NCI-H82 treated with DMSO at 0.1 percent for 48 hours (cell line): ENCODE measurements at regions not wholly inside any gene's neighbourhood (a gene's known extent, or its start where the extent isn't known, plus 50 kb on each side); places are given as distances from the start of the nearest gene placed in this dataset.
"Not testable (repeated sequence)": the region's sequence is repeated elsewhere in the genome, so short reads cannot be mapped to it uniquely, and the experiment has no call there.

ENCODE experiments used
- DNase-seq: peaks from one replicate; lab custom pipeline; 2025; ENCODE audit not compliant: unreplicated experiment; lab: John Stamatoyannopoulos, UW

- not testable (repeated sequence) for DNase-seq
These were observed 134.3 kb downstream of the CCDC71L start for GRCh38 chr7:106526617-106527016.

- no peak for DNase-seq
These were observed 136.3 kb downstream of the CCDC71L start for GRCh38 chr7:106524690-106525059.

GRCh38 chr7:106523482-106523881 lies 137.5 kb downstream of the CCDC71L start:
- no peak for DNase-seq

- DNase-seq, result no peak
These were observed 138.3 kb downstream of the CCDC71L start for GRCh38 chr7:106522696-106523095.

GRCh38 chr7:106521541-106521940 lies 139.4 kb downstream of the CCDC71L start:
- no peak for DNase-seq

GRCh38 chr7:106520962-106521514 lies 139.9 kb downstream of the CCDC71L start:
- DNase-seq, result no peak

- DNase-seq, result no peak
These were observed 142.0 kb downstream of the CCDC71L start for GRCh38 chr7:106518967-106519366.

- DNase-seq, result no peak
These were observed 142.7 kb downstream of the CCDC71L start for GRCh38 chr7:106518239-106518638.

- DNase-seq, result no peak
These were observed 143.4 kb downstream of the CCDC71L start for GRCh38 chr7:106517508-106517907.

GRCh38 chr7:106515321-106515720 lies 145.6 kb downstream of the CCDC71L start:
- no peak for DNase-seq

GRCh38 chr7:106514881-106515280 lies 146.1 kb downstream of the CCDC71L start:
- no peak for DNase-seq

- DNase-seq, result no peak
These were observed 148.7 kb downstream of the CCDC71L start for GRCh38 chr7:106512217-106512616.

GRCh38 chr7:106504645-106505044 lies 156.3 kb downstream of the CCDC71L start:
- no peak for DNase-seq

GRCh38 chr7:106504207-106504606 lies 156.8 kb downstream of the CCDC71L start:
- DNase-seq, result no peak

GRCh38 chr7:106503626-106504025 lies 157.3 kb downstream of the CCDC71L start:
- no peak for DNase-seq

GRCh38 chr7:106501605-106502580 lies 159.1 kb downstream of the CCDC71L start:
- no peak for DNase-seq

- no peak for DNase-seq
These were observed 161.1 kb downstream of the CCDC71L start for GRCh38 chr7:106499897-106500296.

GRCh38 chr7:106498005-106498404 lies 163.0 kb downstream of the CCDC71L start:
- DNase-seq, result not testable (repeated sequence)

- no peak for DNase-seq
These were observed 167.8 kb downstream of the CCDC71L start for GRCh38 chr7:106493041-106493731.

GRCh38 chr7:106488465-106488864 lies 172.5 kb downstream of the CCDC71L start:
- no peak for DNase-seq

- no peak for DNase-seq
These were observed 173.1 kb downstream of the CCDC71L start for GRCh38 chr7:106487892-106488291.

- no peak for DNase-seq
These were observed 174.6 kb downstream of the CCDC71L start for GRCh38 chr7:106486331-106486730.
